Right atrium auricular region (tissue), 2 donors: ENCODE measurements at regions not wholly inside any gene's neighbourhood (a gene's known extent, or its start where the extent isn't known, plus 50 kb on each side); places are given as distances from the start of the nearest gene placed in this dataset.

ENCODE experiments used
- DNase-seq: peaks from one replicate; pipeline ENCODE4 v3.0.0-alpha.2; 2019; ENCODE audit warnings: low spot score
- H3K27ac ChIP-seq, 2 donors: fragments of 200-600 bp; sonication (generic); 1 replicate in 1 of 2; 2 replicates in 1 of 2; pipeline ENCODE4 v1.5.1; 2016 to 2019
- H3K27me3 ChIP-seq, 2 donors: fragments of 200-600 bp; sonication (generic); one replicate each; pipeline versions ENCODE4 v1.5.1 to v1.6.0; 2017 to 2019
- H3K36me3 ChIP-seq: fragments of 200-600 bp; sonication (generic); one replicate; pipeline ENCODE4 v1.5.1; 2016
- H3K4me1 ChIP-seq, 2 donors: fragments of 200-600 bp; sonication (generic); one replicate each; pipeline versions ENCODE4 v1.5.1 to v1.6.0; 2017 to 2019
- H3K4me3 ChIP-seq, 2 donors: fragments of 200-600 bp; sonication (generic); 1 replicate in 1 of 2; 2 replicates in 1 of 2; pipeline ENCODE4 v1.5.1; 2017 to 2019; ENCODE audit warnings: mild to moderate bottlenecking in 1 of 2, moderate library complexity in 1 of 2
- H3K9me3 ChIP-seq, 2 donors: fragments of 200-600 bp; sonication (generic); one replicate each; pipeline ENCODE4 v1.5.1; 2019
- CTCF ChIP-seq, 2 donors: fragments of 200-600 bp; sonication (generic); IDR thresholded peaks; one replicate each; pipeline ENCODE4 v1.5.1; 2019; ENCODE audit warnings: antibody characterized with exemption in 2 of 2

GRCh38 chr13:69461397-69461796 is 646.2 kb upstream of the ATXN8OS start:
- Histone ChIP-seq H3K27ac (no peak overlapping the region), H3K9me3 (no peaks in the 10 kb centered on the region), H3K4me1 (no peaks in the 10 kb centered on the region), H3K4me3 (no peak overlapping the region), H3K27me3 (no peaks in the 10 kb centered on the region), H3K36me3 (no peaks in the 10 kb centered on the region)
- DNase-seq: no peak
- TF ChIP-seq CTCF (IDR thresholded peaks at IDR 0.05): no peak

GRCh38 chr13:69459346-69459745 is 648.3 kb upstream of the ATXN8OS start:
- Histone ChIP-seq H3K9me3 (no peaks in the 10 kb centered on the region), H3K4me3 (no peak overlapping the region), H3K27me3 (no peaks in the 10 kb centered on the region), H3K4me1 (no peaks in the 10 kb centered on the region), H3K36me3 (no peaks in the 10 kb centered on the region), H3K27ac (no peak overlapping the region)
- no peak for DNase-seq
- no peak for TF ChIP-seq CTCF (IDR thresholded peaks at IDR 0.05)

GRCh38 chr13:69458013-69458412 is 649.6 kb upstream of the ATXN8OS start:
- H3K36me3 ChIP-seq: no peaks in the 10 kb centered on the region
- no peaks in the 10 kb centered on the region for H3K4me1 ChIP-seq
- no peaks in the 10 kb centered on the region for H3K9me3 ChIP-seq
- no peak overlapping the region for H3K4me3 ChIP-seq
- no peaks in the 10 kb centered on the region for H3K27me3 ChIP-seq
- no peak for DNase-seq
- no peak overlapping the region for H3K27ac ChIP-seq
- TF ChIP-seq CTCF (IDR thresholded peaks at IDR 0.05): no peak

GRCh38 chr13:69450245-69450644 is 657.4 kb upstream of the ATXN8OS start:
- H3K27me3 ChIP-seq: no peaks in the 10 kb centered on the region
- DNase-seq: no peak
- TF ChIP-seq CTCF (IDR thresholded peaks at IDR 0.05): no peak
- no peaks in the 10 kb centered on the region for H3K9me3 ChIP-seq
- no peak overlapping the region for H3K4me3 ChIP-seq
- no peak overlapping the region for H3K27ac ChIP-seq
- no peaks in the 10 kb centered on the region for H3K36me3 ChIP-seq
- no peaks in the 10 kb centered on the region for H3K4me1 ChIP-seq

DNA sequence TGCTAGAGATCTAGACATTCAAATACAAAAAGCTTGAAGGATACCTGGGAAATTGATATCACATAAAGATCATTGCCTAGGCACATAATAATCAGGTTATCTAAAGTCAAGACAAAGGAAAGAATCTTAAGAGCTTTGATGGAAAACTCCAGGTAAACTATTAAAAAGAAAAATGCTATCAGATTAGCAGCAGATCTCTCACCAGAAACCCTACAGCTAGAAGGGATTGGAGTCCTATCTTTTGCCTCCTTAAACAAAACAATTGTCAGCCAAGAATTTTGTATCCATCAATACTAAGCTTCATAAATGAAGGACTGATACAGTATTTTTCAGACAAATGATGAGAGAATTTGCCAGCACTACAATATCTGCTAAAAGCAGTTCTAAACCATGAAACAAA is 682.4 kb upstream of the ATXN8OS start:
- Histone ChIP-seq H3K27me3 (no peaks in the 10 kb centered on the region), H3K4me3 (no peak overlapping the region), H3K9me3 (peaks cover 0 to 25% of the 10 kb centered on the region in 2 donors), H3K27ac (no peak overlapping the region), H3K36me3 (no peaks in the 10 kb centered on the region), H3K4me1 (no peaks in the 10 kb centered on the region)
- no peak for TF ChIP-seq CTCF (IDR thresholded peaks at IDR 0.05)
- no peak for DNase-seq

GRCh38 chr13:69423844-69424243 is 683.8 kb upstream of the ATXN8OS start:
- TF ChIP-seq CTCF (IDR thresholded peaks at IDR 0.05): no peak
- no peak for DNase-seq
- no peaks in the 10 kb centered on the region for H3K4me1 ChIP-seq
- peaks cover 0 to 25% of the 10 kb centered on the region in 2 donors for H3K9me3 ChIP-seq
- H3K36me3 ChIP-seq: no peaks in the 10 kb centered on the region
- H3K27me3 ChIP-seq: no peaks in the 10 kb centered on the region
- no peak overlapping the region for H3K4me3 ChIP-seq
- H3K27ac ChIP-seq: no peak overlapping the region
